ENCODE measurements at regions not wholly inside any gene's neighbourhood (a gene's known extent, or its start where the extent isn't known, plus 50 kb on each side); places are given as distances from the start of the nearest gene placed in this dataset.

- no peak for DNase-seq (ENCODE audit: low read depth)
Measured at GRCh38 chr3:127396473-127396872, 108.6 kb upstream of the PRR20G start.

GRCh38 chr3:127395663-127396355, 108.0 kb upstream of the PRR20G start:
- DNase-seq (ENCODE audit: low read depth): no peak

GRCh38 chr3:127394984-127395662, 107.3 kb upstream of the PRR20G start:
- no peak for DNase-seq (ENCODE audit: low read depth)

GRCh38 chr3:127394031-127394430, 106.2 kb upstream of the PRR20G start:
- DNase-seq (ENCODE audit: low read depth): no peak

- DNase-seq (ENCODE audit: low read depth): no peak
Measured at GRCh38 chr3:127393131-127393820, 105.4 kb upstream of the PRR20G start.

- DNase-seq (ENCODE audit: low read depth): no peak
Measured at GRCh38 chr3:127392156-127392490, 104.3 kb upstream of the PRR20G start.

- DNase-seq (ENCODE audit: low read depth): no peak
Measured at GRCh38 chr3:127391436-127392155, 103.8 kb upstream of the PRR20G start.

GRCh38 chr3:127390365-127391025, 102.6 kb upstream of the PRR20G start:
- no peak for DNase-seq (ENCODE audit: low read depth)

- DNase-seq (ENCODE audit: low read depth): no peak
Measured at GRCh38 chr3:127389913-127390312, 102.1 kb upstream of the PRR20G start.

GRCh38 chr3:127389420-127389819, 101.6 kb upstream of the PRR20G start:
- DNase-seq (ENCODE audit: low read depth): no peak

- no peak for DNase-seq (ENCODE audit: low read depth)
Measured at GRCh38 chr3:127388427-127388826, 100.6 kb upstream of the PRR20G start.

GRCh38 chr3:127387556-127388153, 99.8 kb upstream of the PRR20G start:
- DNase-seq (ENCODE audit: low read depth): no peak

- DNase-seq (ENCODE audit: low read depth): no peak
Measured at GRCh38 chr3:127387119-127387518, 99.3 kb upstream of the PRR20G start.

- no peak for DNase-seq (ENCODE audit: low read depth)
Measured at GRCh38 chr3:127386490-127386889, 98.6 kb upstream of the PRR20G start.

GRCh38 chr3:127385540-127385870, 97.7 kb upstream of the PRR20G start:
- DNase-seq (ENCODE audit: low read depth): no peak

- DNase-seq (ENCODE audit: low read depth): no peak
Measured at GRCh38 chr3:127384717-127385539, 97.1 kb upstream of the PRR20G start.

GRCh38 chr3:127383656-127384179, 95.9 kb upstream of the PRR20G start:
- DNase-seq (ENCODE audit: low read depth): no peak

- no peak for DNase-seq (ENCODE audit: low read depth)
Measured at GRCh38 chr3:127377801-127378655, 90.2 kb upstream of the PRR20G start.

- no peak for DNase-seq (ENCODE audit: low read depth)
Measured at GRCh38 chr3:127375151-127375930, 87.5 kb upstream of the PRR20G start.

All from CMK (cell line).